B cell (primary cell): ENCODE measurements at regions not wholly inside any gene's neighbourhood (a gene's known extent, or its start where the extent isn't known, plus 50 kb on each side); places are given as distances from the start of the nearest gene placed in this dataset.

Experiments used
- EZH2 ChIP-seq: IDR thresholded peaks from 2 replicates; pipeline ENCODE4 v1.6.1; 2012; ENCODE audit warnings: borderline replicate concordance, low read depth, mild to moderate bottlenecking, moderate library complexity, low read length; ENCODE audit not compliant: insufficient read depth, poor library complexity, severe bottlenecking
- TF ChIP-seq, protein P1 (sequence below): fragments of 200-600 bp; IDR thresholded peaks from one replicate; pipeline ENCODE4 v1.8.0; 2022; ENCODE audit warnings: antibody characterized with exemption, mild to moderate bottlenecking

DNA sequence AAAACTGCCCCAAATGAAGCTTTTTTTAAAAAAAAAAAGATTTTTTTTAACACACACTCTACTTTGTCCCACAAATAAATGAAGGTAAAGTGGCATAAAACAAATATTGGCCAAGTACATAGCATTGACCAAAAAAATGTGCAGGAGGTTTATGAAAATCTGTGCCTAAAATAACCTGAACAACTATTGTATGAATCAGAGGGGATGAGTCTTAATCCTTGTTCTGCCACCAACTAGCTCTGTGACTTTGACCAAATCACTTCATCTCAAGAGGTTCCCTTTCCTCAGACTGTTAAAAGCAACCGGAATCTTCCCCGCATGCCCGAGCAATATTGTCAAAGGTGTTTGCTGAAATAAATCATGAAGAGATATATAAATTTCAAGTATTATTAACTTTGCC lies 150.4 kb upstream of the NEBL start:
- TF ChIP-seq, protein P1, sequence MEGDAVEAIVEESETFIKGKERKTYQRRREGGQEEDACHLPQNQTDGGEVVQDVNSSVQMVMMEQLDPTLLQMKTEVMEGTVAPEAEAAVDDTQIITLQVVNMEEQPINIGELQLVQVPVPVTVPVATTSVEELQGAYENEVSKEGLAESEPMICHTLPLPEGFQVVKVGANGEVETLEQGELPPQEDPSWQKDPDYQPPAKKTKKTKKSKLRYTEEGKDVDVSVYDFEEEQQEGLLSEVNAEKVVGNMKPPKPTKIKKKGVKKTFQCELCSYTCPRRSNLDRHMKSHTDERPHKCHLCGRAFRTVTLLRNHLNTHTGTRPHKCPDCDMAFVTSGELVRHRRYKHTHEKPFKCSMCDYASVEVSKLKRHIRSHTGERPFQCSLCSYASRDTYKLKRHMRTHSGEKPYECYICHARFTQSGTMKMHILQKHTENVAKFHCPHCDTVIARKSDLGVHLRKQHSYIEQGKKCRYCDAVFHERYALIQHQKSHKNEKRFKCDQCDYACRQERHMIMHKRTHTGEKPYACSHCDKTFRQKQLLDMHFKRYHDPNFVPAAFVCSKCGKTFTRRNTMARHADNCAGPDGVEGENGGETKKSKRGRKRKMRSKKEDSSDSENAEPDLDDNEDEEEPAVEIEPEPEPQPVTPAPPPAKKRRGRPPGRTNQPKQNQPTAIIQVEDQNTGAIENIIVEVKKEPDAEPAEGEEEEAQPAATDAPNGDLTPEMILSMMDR: no peak
- TF ChIP-seq EZH2: no peak
